ENCODE measurements at regions not wholly inside any gene's neighbourhood (a gene's known extent, or its start where the extent isn't known, plus 50 kb on each side); places are given as distances from the start of the nearest gene placed in this dataset.

GRCh38 chr7:17152721-17153120 is 145.7 kb upstream of the AHR start:
- TF ChIP-seq CTCF (conservative IDR thresholded peaks at IDR 0.05 in 1 of 2, IDR thresholded peaks at IDR 0.05 in 1 of 2; ENCODE audit: low read depth in 1 of 2, low read length in 2 of 2): no peak
- no peak for TF ChIP-seq EZH2 (IDR thresholded peaks at IDR 0.05; ENCODE audit: low read length, missing control alignments)

Data from fibroblast of lung (primary cell).